ENCODE measurements at regions not wholly inside any gene's neighbourhood (a gene's known extent, or its start where the extent isn't known, plus 50 kb on each side); places are given as distances from the start of the nearest gene placed in this dataset.

DNA sequence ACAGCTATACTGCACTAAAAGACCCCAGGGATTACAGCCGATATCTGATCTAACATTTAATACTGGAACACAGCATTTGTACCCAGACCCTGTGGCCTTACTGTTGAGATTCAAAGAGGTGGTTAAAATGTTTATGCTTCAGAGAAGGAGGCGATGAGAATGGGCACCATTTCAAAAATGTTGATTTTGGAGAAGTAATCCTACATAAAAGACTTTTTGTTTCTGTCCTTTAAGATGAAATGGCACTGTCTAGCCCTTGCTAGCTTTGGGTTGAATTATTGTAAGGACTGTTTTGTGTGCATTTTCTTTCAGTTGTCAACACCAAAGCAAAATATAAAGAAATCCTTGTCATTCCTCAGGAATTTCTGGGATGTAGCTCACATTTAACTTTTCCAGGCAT, 288.5 kb upstream of the ANKH start:
- TF ChIP-seq, protein P1, sequence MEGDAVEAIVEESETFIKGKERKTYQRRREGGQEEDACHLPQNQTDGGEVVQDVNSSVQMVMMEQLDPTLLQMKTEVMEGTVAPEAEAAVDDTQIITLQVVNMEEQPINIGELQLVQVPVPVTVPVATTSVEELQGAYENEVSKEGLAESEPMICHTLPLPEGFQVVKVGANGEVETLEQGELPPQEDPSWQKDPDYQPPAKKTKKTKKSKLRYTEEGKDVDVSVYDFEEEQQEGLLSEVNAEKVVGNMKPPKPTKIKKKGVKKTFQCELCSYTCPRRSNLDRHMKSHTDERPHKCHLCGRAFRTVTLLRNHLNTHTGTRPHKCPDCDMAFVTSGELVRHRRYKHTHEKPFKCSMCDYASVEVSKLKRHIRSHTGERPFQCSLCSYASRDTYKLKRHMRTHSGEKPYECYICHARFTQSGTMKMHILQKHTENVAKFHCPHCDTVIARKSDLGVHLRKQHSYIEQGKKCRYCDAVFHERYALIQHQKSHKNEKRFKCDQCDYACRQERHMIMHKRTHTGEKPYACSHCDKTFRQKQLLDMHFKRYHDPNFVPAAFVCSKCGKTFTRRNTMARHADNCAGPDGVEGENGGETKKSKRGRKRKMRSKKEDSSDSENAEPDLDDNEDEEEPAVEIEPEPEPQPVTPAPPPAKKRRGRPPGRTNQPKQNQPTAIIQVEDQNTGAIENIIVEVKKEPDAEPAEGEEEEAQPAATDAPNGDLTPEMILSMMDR (IDR thresholded peaks at IDR 0.05), result no peak
- TF ChIP-seq POLR2A (IDR thresholded peaks at IDR 0.05), result no peak
- TF ChIP-seq POLR2AphosphoS5 (IDR thresholded peaks at IDR 0.05), result no peak
- TF ChIP-seq EP300 (IDR thresholded peaks at IDR 0.05), result no peak

Measured in sigmoid colon (tissue), 4 donors.